MM.1S (cell line): ENCODE measurements at regions not wholly inside any gene's neighbourhood (a gene's known extent, or its start where the extent isn't known, plus 50 kb on each side); places are given as distances from the start of the nearest gene placed in this dataset.

Experiments
- DNase-seq: peaks from one replicate; pipeline ENCODE4 v3.0.0-alpha.2; 2015
- H2AFZ ChIP-seq: fragments of 300-600 bp; sonication (generic); 2 replicates; pipeline ENCODE4 v1.6.0; 2016; ENCODE audit warnings: antibody characterized with exemption, low read length
- H3F3A ChIP-seq: fragments of 300-600 bp; sonication (generic); 2 replicates; pipeline ENCODE4 v1.6.1; 2016; ENCODE audit warnings: mild to moderate bottlenecking, antibody characterized with exemption, low read length, moderate library complexity, mixed read lengths; ENCODE audit not compliant: insufficient read depth
- H3K27ac ChIP-seq: fragments of 300-600 bp; sonication (generic); 2 replicates; pipeline ENCODE4 v1.5.1; 2016; ENCODE audit warnings: mild to moderate bottlenecking, low read length
- H3K27me3 ChIP-seq: fragments of 300-600 bp; sonication (generic); replicated peaks from 2 replicates; pipeline ENCODE4 v1.6.0; 2016; ENCODE audit warnings: low read length; ENCODE audit not compliant: insufficient read depth
- H3K36me3 ChIP-seq: fragments of 300-600 bp; sonication (generic); replicated peaks from 2 replicates; pipeline ENCODE4 v1.6.1; 2016; ENCODE audit warnings: mild to moderate bottlenecking, low read length, mixed read lengths; ENCODE audit not compliant: insufficient read depth
- H3K4me1 ChIP-seq: fragments of 300-600 bp; sonication (generic); 2 replicates; pipeline ENCODE4 v1.6.1; 2016; ENCODE audit warnings: low read length, mixed read lengths
- H3K4me2 ChIP-seq: fragments of 300-600 bp; sonication (generic); 2 replicates; pipeline ENCODE4 v1.6.0; 2016; ENCODE audit warnings: low read depth, low read length
- H3K4me3 ChIP-seq: fragments of 300-600 bp; sonication (generic); 2 replicates; pipeline ENCODE4 v1.5.1; 2016; ENCODE audit warnings: low read length, mixed read lengths
- H3K79me2 ChIP-seq: fragments of 300-600 bp; sonication (generic); 2 replicates; pipeline ENCODE4 v1.6.1; 2016; ENCODE audit warnings: mixed run types, low read length, mixed read lengths
- H3K9ac ChIP-seq: fragments of 300-600 bp; sonication (generic); 2 replicates; pipeline ENCODE4 v1.6.1; 2016; ENCODE audit warnings: low read length, mixed read lengths
- H3K9me2 ChIP-seq: fragments of 300-600 bp; sonication (generic); replicated peaks from 2 replicates; pipeline ENCODE4 v1.6.1; 2016; ENCODE audit warnings: mild to moderate bottlenecking, low read length, mixed read lengths; ENCODE audit not compliant: insufficient read depth
- H3K9me3 ChIP-seq: fragments of 300-600 bp; sonication (generic); replicated peaks from 2 replicates; pipeline ENCODE4 v1.6.1; 2016; ENCODE audit warnings: mild to moderate bottlenecking, low read length, mixed read lengths; ENCODE audit not compliant: insufficient read depth
- H4K20me1 ChIP-seq: fragments of 300-600 bp; sonication (generic); 2 replicates; pipeline ENCODE4 v1.6.1; 2016; ENCODE audit warnings: mild to moderate bottlenecking, low read length, moderate library complexity, mixed read lengths; ENCODE audit not compliant: insufficient read depth
- EZH2 ChIP-seq: fragments of 300-600 bp; sonication (generic); optimal IDR thresholded peaks from 2 replicates; pipeline ENCODE3; 2017; ENCODE audit warnings: low read depth, mild to moderate bottlenecking, antibody characterized with exemption, low read length, mixed read lengths
- EZH2phosphoT487 ChIP-seq: fragments of 300-600 bp; sonication (generic); IDR thresholded peaks from 2 replicates; pipeline ENCODE4 v1.6.1; 2018; ENCODE audit warnings: antibody characterized with exemption, low read length
- TF ChIP-seq, protein P1 (sequence below): fragments of 300-600 bp; sonication (generic); IDR thresholded peaks from 2 replicates; pipeline ENCODE4 v1.5.1; 2016; ENCODE audit warnings: antibody characterized with exemption, low read length, mixed read lengths

DNA sequence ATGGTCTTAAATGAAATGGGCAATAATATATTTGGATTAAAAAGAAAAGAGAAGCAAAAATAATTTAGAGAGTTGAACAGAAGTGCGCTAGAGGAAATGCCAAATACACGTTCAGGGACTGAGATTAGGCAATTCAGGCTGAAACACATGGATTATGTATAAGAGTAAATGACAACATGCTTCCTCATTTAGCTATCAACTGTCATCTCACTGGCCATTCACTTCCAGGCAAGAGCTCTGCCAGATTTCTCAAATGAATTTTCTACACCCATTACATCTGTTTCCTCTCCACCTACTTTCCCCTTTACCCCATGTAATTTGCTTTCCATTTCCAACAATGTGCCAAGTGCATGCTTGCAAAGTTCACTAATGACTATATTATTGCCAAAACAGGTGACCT, 582.4 kb downstream of the LTN1 start:
- no peaks in the 10 kb centered on the region for H3K79me2 ChIP-seq
- no peaks in the 10 kb centered on the region for H4K20me1 ChIP-seq
- no peaks in the 10 kb centered on the region for H3K36me3 ChIP-seq
- no peak overlapping the region for H3K4me2 ChIP-seq
- no peak overlapping the region for H2AFZ ChIP-seq
- no peak overlapping the region for H3K9ac ChIP-seq
- H3K9me2 ChIP-seq: no peaks in the 10 kb centered on the region
- TF ChIP-seq EZH2phosphoT487 (no peak), EZH2 (no peak)
- TF ChIP-seq, protein P1, sequence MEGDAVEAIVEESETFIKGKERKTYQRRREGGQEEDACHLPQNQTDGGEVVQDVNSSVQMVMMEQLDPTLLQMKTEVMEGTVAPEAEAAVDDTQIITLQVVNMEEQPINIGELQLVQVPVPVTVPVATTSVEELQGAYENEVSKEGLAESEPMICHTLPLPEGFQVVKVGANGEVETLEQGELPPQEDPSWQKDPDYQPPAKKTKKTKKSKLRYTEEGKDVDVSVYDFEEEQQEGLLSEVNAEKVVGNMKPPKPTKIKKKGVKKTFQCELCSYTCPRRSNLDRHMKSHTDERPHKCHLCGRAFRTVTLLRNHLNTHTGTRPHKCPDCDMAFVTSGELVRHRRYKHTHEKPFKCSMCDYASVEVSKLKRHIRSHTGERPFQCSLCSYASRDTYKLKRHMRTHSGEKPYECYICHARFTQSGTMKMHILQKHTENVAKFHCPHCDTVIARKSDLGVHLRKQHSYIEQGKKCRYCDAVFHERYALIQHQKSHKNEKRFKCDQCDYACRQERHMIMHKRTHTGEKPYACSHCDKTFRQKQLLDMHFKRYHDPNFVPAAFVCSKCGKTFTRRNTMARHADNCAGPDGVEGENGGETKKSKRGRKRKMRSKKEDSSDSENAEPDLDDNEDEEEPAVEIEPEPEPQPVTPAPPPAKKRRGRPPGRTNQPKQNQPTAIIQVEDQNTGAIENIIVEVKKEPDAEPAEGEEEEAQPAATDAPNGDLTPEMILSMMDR: no peak
- H3K27ac ChIP-seq: no peak overlapping the region
- no peak for DNase-seq
- no peaks in the 10 kb centered on the region for H3F3A ChIP-seq
- no peaks in the 10 kb centered on the region for H3K27me3 ChIP-seq
- H3K9me3 ChIP-seq: no peaks in the 10 kb centered on the region
- H3K4me3 ChIP-seq: no peak overlapping the region
- no peaks in the 10 kb centered on the region for H3K4me1 ChIP-seq

DNA sequence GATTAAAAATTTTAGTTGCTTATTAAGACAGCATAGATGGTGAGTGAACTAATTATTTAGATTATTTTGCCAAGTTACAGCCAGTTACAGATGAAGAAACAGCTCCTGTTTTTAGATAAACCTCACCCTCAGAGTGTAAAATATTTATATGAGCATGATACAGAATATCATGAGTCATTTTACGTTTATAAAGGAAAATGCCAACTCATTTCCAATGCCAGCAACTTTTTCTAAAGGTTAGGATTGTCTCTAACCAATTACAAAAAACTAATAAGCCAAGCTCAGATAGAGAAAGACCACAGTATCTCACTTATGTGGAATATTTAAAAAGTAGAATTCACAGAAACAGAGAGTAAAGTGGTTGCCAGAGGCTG, 590.1 kb downstream of the LTN1 start:
- H3K27me3 ChIP-seq: no peaks in the 10 kb centered on the region
- TF ChIP-seq, protein P1: no peak
- TF ChIP-seq EZH2phosphoT487 (no peak), EZH2 (no peak)
- no peaks in the 10 kb centered on the region for H3K9me3 ChIP-seq
- no peak overlapping the region for H3K9ac ChIP-seq
- no peak for DNase-seq
- no peak overlapping the region for H3K4me2 ChIP-seq
- no peak overlapping the region for H3K27ac ChIP-seq
- H3K4me1 ChIP-seq: no peaks in the 10 kb centered on the region
- H3K79me2 ChIP-seq: no peaks in the 10 kb centered on the region
- no peak overlapping the region for H2AFZ ChIP-seq
- no peaks in the 10 kb centered on the region for H3K9me2 ChIP-seq
- H3K36me3 ChIP-seq: no peaks in the 10 kb centered on the region
- no peaks in the 10 kb centered on the region for H3F3A ChIP-seq
- no peak overlapping the region for H3K4me3 ChIP-seq
- no peaks in the 10 kb centered on the region for H4K20me1 ChIP-seq

DNA sequence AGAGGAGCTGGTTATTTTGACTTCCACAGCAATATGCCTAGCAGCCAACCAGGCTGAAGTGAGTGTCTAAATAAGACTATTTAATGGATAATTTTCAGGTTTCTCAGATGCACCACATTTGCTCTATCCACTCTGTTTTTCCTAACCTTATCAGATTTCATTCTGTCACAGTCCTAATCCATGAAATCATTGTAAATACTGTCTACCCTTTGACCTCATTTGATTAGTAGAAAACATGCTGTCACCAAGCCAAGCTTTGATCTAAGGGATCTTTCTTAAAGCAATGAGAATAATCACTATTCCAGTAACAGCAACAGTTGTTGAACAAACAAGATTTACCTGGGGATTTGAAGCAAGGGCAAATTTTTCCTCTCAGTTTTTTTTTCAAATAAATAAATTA, 595.6 kb downstream of the LTN1 start:
- H3K4me3 ChIP-seq: no peak overlapping the region
- no peak overlapping the region for H2AFZ ChIP-seq
- H3K9ac ChIP-seq: no peak overlapping the region
- no peaks in the 10 kb centered on the region for H3K4me1 ChIP-seq
- no peaks in the 10 kb centered on the region for H3K9me3 ChIP-seq
- H3K27me3 ChIP-seq: no peaks in the 10 kb centered on the region
- H3F3A ChIP-seq: no peaks in the 10 kb centered on the region
- H3K79me2 ChIP-seq: no peaks in the 10 kb centered on the region
- no peaks in the 10 kb centered on the region for H4K20me1 ChIP-seq
- no peak for DNase-seq
- no peaks in the 10 kb centered on the region for H3K9me2 ChIP-seq
- H3K36me3 ChIP-seq: no peaks in the 10 kb centered on the region
- no peak overlapping the region for H3K4me2 ChIP-seq
- no peak overlapping the region for H3K27ac ChIP-seq
- TF ChIP-seq EZH2 (no peak), EZH2phosphoT487 (no peak)
- TF ChIP-seq, protein P1: no peak
